Osteoblast (primary cell): ENCODE measurements at regions not wholly inside any gene's neighbourhood (a gene's known extent, or its start where the extent isn't known, plus 50 kb on each side); places are given as distances from the start of the nearest gene placed in this dataset.

Experiments
- DNase-seq: peaks from one replicate; pipeline ENCODE4 v3.0.0; 2011; ENCODE audit warnings: low spot score, mixed read lengths; ENCODE audit not compliant: insufficient read length; ENCODE audit errors: missing footprints
- H2AFZ ChIP-seq: 2 replicates; pipeline ENCODE4 v1.6.0; 2011; ENCODE audit warnings: mild to moderate bottlenecking, low read length
- H3K27ac ChIP-seq: 2 replicates; pipeline ENCODE4 v1.5.1; 2011; ENCODE audit warnings: mild to moderate bottlenecking, low read depth, low read length, moderate library complexity
- H3K27me3 ChIP-seq: 2 replicates; pipeline ENCODE4 v1.6.0; 2012; ENCODE audit warnings: mild to moderate bottlenecking, control low read depth, inconsistent platforms, low read length, moderate library complexity; ENCODE audit not compliant: insufficient read depth
- H3K36me3 ChIP-seq: 2 replicates; pipeline ENCODE4 v1.5.1; 2011; ENCODE audit warnings: mild to moderate bottlenecking, low read length, control low read depth, moderate library complexity; ENCODE audit not compliant: insufficient read depth
- H3K4me1 ChIP-seq: 2 replicates; pipeline ENCODE4 v1.5.1; 2011; ENCODE audit warnings: mild to moderate bottlenecking, low read length, control low read depth, moderate library complexity; ENCODE audit not compliant: insufficient read depth
- H3K4me2 ChIP-seq: 2 replicates; pipeline ENCODE4 v1.6.0; 2011; ENCODE audit warnings: mild to moderate bottlenecking, low read length; ENCODE audit not compliant: insufficient read depth
- H3K4me3 ChIP-seq: fragments of 200-600 bp; sonication (generic); 3 replicates; pipeline ENCODE4 v1.5.1; 2012; ENCODE audit warnings: mild to moderate bottlenecking, low read length, inconsistent platforms; ENCODE audit not compliant: insufficient read depth
- H3K79me2 ChIP-seq: 2 replicates; pipeline ENCODE4 v1.6.0; 2012; ENCODE audit warnings: mild to moderate bottlenecking, low read length, control low read depth, inconsistent platforms; ENCODE audit not compliant: insufficient read depth
- H3K9me3 ChIP-seq: 2 replicates; pipeline ENCODE4 v1.5.1; 2011; ENCODE audit warnings: low read depth, low read length, control low read depth
- H4K20me1 ChIP-seq: 2 replicates; pipeline ENCODE4 v1.6.0; 2012; ENCODE audit warnings: mild to moderate bottlenecking, low read length, control low read depth; ENCODE audit not compliant: insufficient read depth
- TF ChIP-seq, protein P1 (sequence below): IDR thresholded peaks from 2 replicates; pipeline ENCODE4 v1.5.1; 2011; ENCODE audit warnings: mild to moderate bottlenecking, low read depth, low read length, moderate library complexity; ENCODE audit errors: extremely low read depth

DNA sequence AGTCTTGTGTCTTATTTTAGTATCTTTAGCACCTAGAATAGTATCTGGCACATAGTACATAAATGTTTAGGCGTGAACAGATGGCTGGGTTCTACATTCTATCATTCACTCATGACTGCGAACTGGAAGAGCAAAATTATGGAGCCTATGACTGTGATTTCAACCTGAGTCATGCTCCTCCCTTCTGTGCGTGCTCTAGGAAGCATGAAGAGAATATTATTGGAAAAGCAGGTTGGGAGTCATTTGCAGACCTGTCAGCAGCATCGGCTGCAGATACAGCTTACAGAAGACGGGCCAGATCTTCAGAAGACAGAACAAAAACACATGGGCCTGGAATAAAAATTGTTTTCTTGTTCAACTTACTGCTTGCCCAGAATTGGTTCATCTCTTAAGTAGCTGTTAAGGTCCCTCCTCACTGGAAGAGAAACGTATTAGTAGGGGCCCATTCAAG, 344.0 kb upstream of the USP24 start:
- H4K20me1 ChIP-seq, result no peaks in the 10 kb centered on the region
- no peak for DNase-seq

DNA sequence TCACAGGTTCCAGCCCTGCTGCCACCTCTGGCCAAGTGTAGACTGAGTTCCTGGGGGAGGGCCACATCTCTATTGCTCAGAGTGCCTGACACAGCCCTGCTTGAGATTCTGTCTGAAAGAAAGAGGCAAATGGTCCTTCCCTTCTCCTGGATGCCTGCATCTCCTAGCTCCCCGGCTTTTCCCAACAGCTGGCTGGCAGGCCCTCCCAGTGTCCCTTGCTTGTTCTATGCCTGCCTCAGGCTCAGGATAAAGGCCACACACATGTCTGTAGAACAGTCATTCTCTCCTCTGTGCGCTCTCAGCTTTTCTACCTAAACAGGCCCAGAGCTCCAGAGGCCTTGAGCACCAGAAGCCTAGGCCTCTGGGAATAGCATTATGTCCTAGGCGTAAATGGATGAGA, 343.4 kb upstream of the USP24 start:
- no peak overlapping the region for H2AFZ ChIP-seq
- H3K27ac ChIP-seq, result no peak overlapping the region

More for the DNA sequence above, 344.0 kb upstream of the USP24 start:
- H3K4me3 ChIP-seq, result no peak overlapping the region
- TF ChIP-seq, protein P1, sequence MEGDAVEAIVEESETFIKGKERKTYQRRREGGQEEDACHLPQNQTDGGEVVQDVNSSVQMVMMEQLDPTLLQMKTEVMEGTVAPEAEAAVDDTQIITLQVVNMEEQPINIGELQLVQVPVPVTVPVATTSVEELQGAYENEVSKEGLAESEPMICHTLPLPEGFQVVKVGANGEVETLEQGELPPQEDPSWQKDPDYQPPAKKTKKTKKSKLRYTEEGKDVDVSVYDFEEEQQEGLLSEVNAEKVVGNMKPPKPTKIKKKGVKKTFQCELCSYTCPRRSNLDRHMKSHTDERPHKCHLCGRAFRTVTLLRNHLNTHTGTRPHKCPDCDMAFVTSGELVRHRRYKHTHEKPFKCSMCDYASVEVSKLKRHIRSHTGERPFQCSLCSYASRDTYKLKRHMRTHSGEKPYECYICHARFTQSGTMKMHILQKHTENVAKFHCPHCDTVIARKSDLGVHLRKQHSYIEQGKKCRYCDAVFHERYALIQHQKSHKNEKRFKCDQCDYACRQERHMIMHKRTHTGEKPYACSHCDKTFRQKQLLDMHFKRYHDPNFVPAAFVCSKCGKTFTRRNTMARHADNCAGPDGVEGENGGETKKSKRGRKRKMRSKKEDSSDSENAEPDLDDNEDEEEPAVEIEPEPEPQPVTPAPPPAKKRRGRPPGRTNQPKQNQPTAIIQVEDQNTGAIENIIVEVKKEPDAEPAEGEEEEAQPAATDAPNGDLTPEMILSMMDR, result no peak
- no peak overlapping the region for H2AFZ ChIP-seq
- no peaks in the 10 kb centered on the region for H3K9me3 ChIP-seq
- no peak overlapping the region for H3K4me2 ChIP-seq
- no peaks in the 10 kb centered on the region for H3K79me2 ChIP-seq
- no peaks in the 10 kb centered on the region for H3K27me3 ChIP-seq
- no peak overlapping the region for H3K27ac ChIP-seq
- peaks cover 11% of the 10 kb centered on the region for H3K4me1 ChIP-seq
- H3K36me3 ChIP-seq, result no peaks in the 10 kb centered on the region

DNA sequence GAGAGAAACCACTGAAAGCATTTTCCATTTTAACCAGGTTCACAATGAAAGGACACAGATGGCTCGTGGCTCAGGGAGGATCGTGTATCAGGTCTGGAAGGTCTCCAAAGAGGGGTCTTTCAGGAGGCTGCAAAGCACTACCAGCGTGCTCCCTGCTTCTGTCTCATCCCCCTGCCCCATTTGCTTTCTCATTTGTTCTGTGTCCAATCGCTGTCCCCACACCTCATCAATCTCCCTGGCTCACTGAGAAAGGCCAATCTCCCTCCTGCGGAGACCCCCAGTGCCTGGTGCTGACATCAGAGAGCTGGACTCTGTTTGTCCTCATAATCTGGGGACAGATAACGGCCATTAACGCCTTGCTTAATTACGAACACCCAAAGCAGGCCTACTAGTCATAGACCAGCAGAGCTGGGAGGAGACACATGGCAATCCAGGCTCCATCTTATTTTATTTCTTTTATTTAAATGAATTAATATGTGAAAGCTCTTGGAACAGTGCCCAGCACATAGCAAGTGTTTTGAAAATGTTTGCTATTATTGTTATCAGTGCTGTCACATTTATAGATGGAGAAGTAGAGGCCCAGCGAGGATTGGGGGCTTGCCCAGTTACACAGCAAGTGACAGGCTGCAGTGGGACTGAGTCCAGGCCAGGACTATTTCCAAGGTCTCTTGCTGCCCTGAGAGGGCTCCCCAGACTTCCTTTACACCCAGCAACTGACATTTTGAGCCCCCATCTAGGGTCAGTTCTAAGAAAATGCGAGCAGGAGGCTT, 341.0 kb upstream of the USP24 start:
- no peaks in the 10 kb centered on the region for H3K79me2 ChIP-seq
- H3K27ac ChIP-seq, result no peak overlapping the region
- no peaks in the 10 kb centered on the region for H3K9me3 ChIP-seq
- H3K36me3 ChIP-seq, result no peaks in the 10 kb centered on the region
- H3K4me2 ChIP-seq, result no peak overlapping the region
- H3K27me3 ChIP-seq, result no peaks in the 10 kb centered on the region
- H3K4me1 ChIP-seq, result peaks cover 11% of the 10 kb centered on the region
- no peak overlapping the region for H2AFZ ChIP-seq
- no peak overlapping the region for H3K4me3 ChIP-seq
- no peaks in the 10 kb centered on the region for H4K20me1 ChIP-seq
- DNase-seq, result no peak
- TF ChIP-seq, protein P1, result no peak

More for the DNA sequence above, 343.4 kb upstream of the USP24 start:
- no peak overlapping the region for H3K4me3 ChIP-seq
- H3K4me2 ChIP-seq, result no peak overlapping the region
- H3K9me3 ChIP-seq, result no peaks in the 10 kb centered on the region
- no peaks in the 10 kb centered on the region for H3K36me3 ChIP-seq
- no peaks in the 10 kb centered on the region for H3K79me2 ChIP-seq
- no peaks in the 10 kb centered on the region for H3K27me3 ChIP-seq
- TF ChIP-seq, protein P1, result no peak
- no peaks in the 10 kb centered on the region for H4K20me1 ChIP-seq
- H3K4me1 ChIP-seq, result peaks cover 11% of the 10 kb centered on the region
- no peak for DNase-seq

DNA sequence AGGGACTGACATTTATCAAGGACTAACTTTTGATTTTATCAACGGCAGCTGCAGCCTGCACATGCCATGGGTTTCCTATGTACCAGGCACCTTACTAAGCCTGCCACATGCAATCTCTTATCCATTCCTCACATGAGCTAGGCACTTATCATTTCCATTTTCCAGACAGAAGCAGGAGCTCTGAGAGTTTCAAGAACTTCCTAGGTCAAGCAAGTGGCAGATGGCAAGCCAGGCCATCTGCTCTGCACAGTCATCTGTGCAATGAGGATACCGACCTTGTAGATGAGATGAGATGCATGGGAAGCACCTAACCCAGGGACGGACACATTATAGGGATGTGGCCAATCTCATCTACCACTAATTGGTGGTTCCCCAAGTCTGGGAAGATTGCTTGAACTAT, 339.4 kb upstream of the USP24 start:
- DNase-seq, result no peak
- Histone ChIP-seq H2AFZ (no peak overlapping the region), H3K27me3 (no peaks in the 10 kb centered on the region), H3K27ac (no peak overlapping the region), H3K36me3 (no peaks in the 10 kb centered on the region), H3K79me2 (no peaks in the 10 kb centered on the region), H3K4me2 (no peak overlapping the region), H3K4me1 (peaks cover 1% of the 10 kb centered on the region), H4K20me1 (no peaks in the 10 kb centered on the region), H3K9me3 (no peaks in the 10 kb centered on the region), H3K4me3 (no peak overlapping the region)
- TF ChIP-seq, protein P1, result no peak
